Uterus (tissue), 3 donors: ENCODE measurements at regions not wholly inside any gene's neighbourhood (a gene's known extent, or its start where the extent isn't known, plus 50 kb on each side); places are given as distances from the start of the nearest gene placed in this dataset.
"Not testable (repeated sequence)": the region's sequence is repeated elsewhere in the genome, so short reads cannot be mapped to it uniquely, and the experiment has no call there.

Experiments
- DNase-seq, 2 donors: peaks; one replicate each; pipeline ENCODE4 v3.0.0-alpha.2; 2019 to 2020
- H3K27ac ChIP-seq, 2 donors: fragments of 200-600 bp; sonication (generic); 1 replicate in 1 of 2; 2 replicates in 1 of 2; pipeline ENCODE4 v1.5.1; 2016 to 2018
- H3K27me3 ChIP-seq, 2 donors: fragments of 200-600 bp; sonication (generic); one replicate each; pipeline ENCODE4 v1.5.1; 2018 to 2019; ENCODE audit warnings: control low read depth in 1 of 2
- H3K36me3 ChIP-seq, 2 donors: fragments of 200-600 bp; sonication (generic); one replicate each; pipeline ENCODE4 v1.5.1; 2019; ENCODE audit warnings: control low read depth in 1 of 2
- H3K4me1 ChIP-seq, 2 donors: fragments of 200-600 bp; sonication (generic); one replicate each; pipeline ENCODE4 v1.5.1; 2018 to 2019; ENCODE audit warnings: control low read depth in 1 of 2
- H3K4me3 ChIP-seq, 2 donors: fragments of 200-600 bp; sonication (generic); 1 replicate in 1 of 2; 2 replicates in 1 of 2; pipeline ENCODE4 v1.5.1; 2018 to 2019; ENCODE audit warnings: mild to moderate bottlenecking in 1 of 2
- H3K9me3 ChIP-seq, 2 donors: fragments of 200-600 bp; sonication (generic); one replicate each; pipeline ENCODE4 v1.5.1; 2019; ENCODE audit warnings: control low read depth in 1 of 2
- POLR2A ChIP-seq, 2 donors: fragments of 450-650 bp; IDR thresholded peaks; one replicate each; pipeline ENCODE4 v1.6.1; 2016; ENCODE audit warnings: antibody characterized with exemption in 2 of 2, mild to moderate bottlenecking in 1 of 2, moderate library complexity in 1 of 2
- intact Hi-C: fragments of 100-400 bp; cut with DNase I; formaldehyde crosslinking; loops from one replicate; pipeline ENCODE4 v1.15.1; 2023; ENCODE audit warnings: low total_unique reads
- TF ChIP-seq, protein P1 (sequence below), 4 experiments: fragments of 200-600 bp in 2 of 4; fragments of 450-650 bp in 2 of 4; sonication (generic) in 2 of 4; IDR thresholded peaks; one replicate each; pipeline ENCODE4 v1.5.1; 2016 to 2019; ENCODE audit warnings: antibody characterized with exemption in 4 of 4, mild to moderate bottlenecking in 2 of 4, moderate library complexity in 1 of 4
- donor health status: DM: yes; HTN: yes; CAD: no.

DNA sequence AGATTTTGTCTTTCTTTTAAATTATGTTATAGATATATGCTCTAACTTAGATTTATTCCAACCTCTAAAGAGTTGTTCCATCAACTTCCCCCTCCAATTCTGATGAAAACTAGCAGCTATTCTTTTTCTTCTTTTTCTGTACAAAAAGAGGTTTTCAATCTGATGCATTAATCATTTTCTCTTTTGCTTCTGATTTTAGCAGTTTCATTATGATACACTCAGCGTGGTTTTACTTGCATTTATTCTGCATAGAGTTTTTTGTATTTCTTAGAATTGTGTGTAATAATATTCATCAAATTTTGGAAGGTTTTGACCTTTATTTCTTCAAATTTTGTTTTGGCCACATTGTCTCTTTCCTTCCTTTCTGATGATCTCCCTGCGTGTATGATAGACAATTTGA, 968.1 kb upstream of the CDH18 start:
- no peaks in the 10 kb centered on the region for H3K4me1 ChIP-seq
- DNase-seq, result no peak
- TF ChIP-seq, protein P1, sequence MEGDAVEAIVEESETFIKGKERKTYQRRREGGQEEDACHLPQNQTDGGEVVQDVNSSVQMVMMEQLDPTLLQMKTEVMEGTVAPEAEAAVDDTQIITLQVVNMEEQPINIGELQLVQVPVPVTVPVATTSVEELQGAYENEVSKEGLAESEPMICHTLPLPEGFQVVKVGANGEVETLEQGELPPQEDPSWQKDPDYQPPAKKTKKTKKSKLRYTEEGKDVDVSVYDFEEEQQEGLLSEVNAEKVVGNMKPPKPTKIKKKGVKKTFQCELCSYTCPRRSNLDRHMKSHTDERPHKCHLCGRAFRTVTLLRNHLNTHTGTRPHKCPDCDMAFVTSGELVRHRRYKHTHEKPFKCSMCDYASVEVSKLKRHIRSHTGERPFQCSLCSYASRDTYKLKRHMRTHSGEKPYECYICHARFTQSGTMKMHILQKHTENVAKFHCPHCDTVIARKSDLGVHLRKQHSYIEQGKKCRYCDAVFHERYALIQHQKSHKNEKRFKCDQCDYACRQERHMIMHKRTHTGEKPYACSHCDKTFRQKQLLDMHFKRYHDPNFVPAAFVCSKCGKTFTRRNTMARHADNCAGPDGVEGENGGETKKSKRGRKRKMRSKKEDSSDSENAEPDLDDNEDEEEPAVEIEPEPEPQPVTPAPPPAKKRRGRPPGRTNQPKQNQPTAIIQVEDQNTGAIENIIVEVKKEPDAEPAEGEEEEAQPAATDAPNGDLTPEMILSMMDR (IDR thresholded peaks at IDR 0.05), result no peak
- TF ChIP-seq POLR2A (IDR thresholded peaks at IDR 0.05), result no peak
- H3K4me3 ChIP-seq, result no peak overlapping the region
- no peaks in the 10 kb centered on the region for H3K9me3 ChIP-seq
- no peak overlapping the region for H3K27ac ChIP-seq
- intact Hi-C loops, result no loop called here
- no peaks in the 10 kb centered on the region for H3K36me3 ChIP-seq
- H3K27me3 ChIP-seq, result no peaks in the 10 kb centered on the region

DNA sequence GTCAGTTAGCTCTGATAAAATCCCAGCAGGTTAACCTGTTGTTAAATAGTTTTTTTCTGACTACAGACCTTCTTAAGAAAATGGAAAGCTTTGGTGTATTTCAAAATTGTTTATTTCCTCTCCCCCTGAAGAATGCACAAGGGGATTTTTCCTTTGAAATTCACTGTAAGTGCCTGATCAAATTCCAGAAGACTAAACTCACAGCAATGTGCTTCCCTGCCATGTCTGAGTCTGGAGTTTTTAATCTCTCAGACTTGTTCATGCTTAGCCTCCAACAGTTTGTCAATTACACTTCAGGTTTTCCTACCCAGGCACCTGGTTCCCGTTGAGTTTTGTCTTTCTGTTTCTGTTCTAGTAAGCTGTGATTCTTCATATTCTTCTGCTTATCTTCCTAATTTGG, 961.6 kb upstream of the CDH18 start:
- Histone ChIP-seq H3K4me1 (no peaks in the 10 kb centered on the region), H3K36me3 (no peaks in the 10 kb centered on the region), H3K27me3 (no peaks in the 10 kb centered on the region), H3K27ac (no peak overlapping the region), H3K9me3 (no peaks in the 10 kb centered on the region), H3K4me3 (no peak overlapping the region)
- no peak for DNase-seq
- no peak for TF ChIP-seq POLR2A (IDR thresholded peaks at IDR 0.05)
- TF ChIP-seq, protein P1 (IDR thresholded peaks at IDR 0.05), result no peak
- intact Hi-C loops, result no loop called here

DNA sequence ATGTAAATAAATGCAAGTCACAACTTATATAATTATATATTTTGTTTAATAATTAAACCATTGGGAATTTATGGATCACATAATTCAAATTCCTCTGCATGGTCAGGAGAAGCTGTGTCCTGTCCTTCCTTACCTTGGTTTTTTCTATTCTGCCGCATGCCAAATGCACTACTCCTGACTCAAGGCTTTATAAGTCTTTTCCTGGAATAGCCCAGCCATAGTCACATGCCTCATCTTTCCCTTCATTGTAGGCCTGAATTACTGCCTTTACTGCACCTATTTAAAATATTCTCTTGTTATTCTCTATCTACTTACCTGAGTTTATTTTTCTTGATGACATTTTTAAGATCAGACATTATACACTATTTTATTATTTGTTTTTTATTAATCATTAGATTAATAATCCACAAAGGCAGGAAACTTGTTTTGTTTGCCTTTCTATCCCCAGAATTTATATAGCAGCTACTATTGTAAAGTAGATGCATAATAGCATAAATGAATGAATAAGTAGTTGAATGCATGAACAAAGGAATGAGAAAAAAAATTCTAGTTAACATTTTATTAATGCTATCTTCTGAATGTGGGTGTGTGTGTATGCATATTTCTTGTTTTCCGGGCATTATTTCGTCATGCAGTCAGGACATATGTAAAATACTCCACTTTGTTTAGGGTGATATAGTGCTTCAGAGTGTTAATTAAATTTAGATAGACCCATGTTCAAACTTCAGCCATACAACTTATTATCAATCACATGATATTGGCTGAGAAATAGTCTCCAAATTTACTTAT, 955.4 kb upstream of the CDH18 start:
- H3K27me3 ChIP-seq, H3K36me3 ChIP-seq, H3K4me3 ChIP-seq, H3K9me3 ChIP-seq, intact Hi-C loops, H3K27ac ChIP-seq, DNase-seq, H3K4me1 ChIP-seq: not testable (repeated sequence)

DNA sequence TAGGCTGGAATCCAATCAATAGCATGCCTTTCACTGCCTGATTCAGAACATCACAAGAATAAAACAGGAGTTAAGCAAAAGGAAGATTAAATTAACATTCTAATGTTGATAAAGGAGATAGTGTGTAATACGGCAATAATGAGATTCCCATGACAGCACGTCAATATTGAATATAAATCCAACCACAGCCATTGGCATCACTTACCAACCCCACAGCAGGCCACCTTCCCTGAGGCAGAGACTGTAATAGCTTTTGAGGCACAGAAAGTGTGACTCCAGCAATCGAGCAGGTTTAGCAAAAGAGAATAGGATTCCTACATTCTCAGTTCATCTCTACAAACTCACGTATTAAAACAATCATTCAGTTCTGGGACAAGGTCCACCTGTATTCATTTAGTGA, 954.6 kb upstream of the CDH18 start:
- intact Hi-C loops, result not testable (repeated sequence)

DNA sequence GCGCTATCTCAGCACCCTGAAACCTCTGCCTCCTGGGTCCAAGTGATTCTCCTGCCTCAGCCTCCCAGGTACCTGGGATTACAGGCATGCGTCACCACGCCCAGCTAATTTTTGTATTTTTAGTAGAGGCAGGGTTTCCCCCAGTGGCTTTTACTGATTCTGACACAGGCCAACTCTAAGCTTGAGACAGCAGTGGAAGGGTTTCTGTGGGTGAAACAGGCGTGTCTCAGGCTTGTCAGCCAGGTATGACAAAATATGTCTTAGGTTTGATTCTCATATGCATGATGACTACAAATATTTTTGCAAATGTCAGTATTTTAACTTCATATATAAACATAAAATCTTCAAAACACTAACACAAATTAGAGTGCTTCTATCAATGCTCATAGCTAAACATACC, 952.8 kb upstream of the CDH18 start:
- DNase-seq, H3K4me3 ChIP-seq, H3K27me3 ChIP-seq: not testable (repeated sequence)

More for the DNA sequence above, 954.6 kb upstream of the CDH18 start:
- not testable (repeated sequence) for H3K27me3 ChIP-seq, H3K27ac ChIP-seq, H3K36me3 ChIP-seq, H3K9me3 ChIP-seq, H3K4me3 ChIP-seq, H3K4me1 ChIP-seq, DNase-seq

DNA sequence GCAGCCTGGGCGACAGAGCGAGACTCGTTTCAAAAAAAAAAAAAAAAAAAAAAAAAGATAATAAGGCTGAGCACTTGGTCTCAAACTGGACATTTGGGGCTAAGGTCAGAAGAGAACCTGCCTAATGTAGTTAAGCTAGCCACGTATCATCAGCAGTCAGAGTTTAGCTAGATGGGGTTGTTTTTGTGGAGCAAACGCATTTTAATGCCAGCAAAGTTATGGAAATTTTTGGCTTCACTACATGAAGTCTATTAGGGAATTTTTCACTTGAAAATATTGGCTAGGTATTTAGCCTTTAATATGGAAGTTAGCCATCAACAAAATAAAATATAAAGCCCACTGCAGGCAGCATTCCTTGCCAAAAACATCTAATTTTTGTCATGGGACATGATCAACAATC, 902.9 kb upstream of the CDH18 start:
- H3K27me3 ChIP-seq, H3K27ac ChIP-seq, intact Hi-C loops, H3K36me3 ChIP-seq, H3K4me1 ChIP-seq, DNase-seq, H3K9me3 ChIP-seq, H3K4me3 ChIP-seq: not testable (repeated sequence)

More for the DNA sequence above, 952.8 kb upstream of the CDH18 start:
- H3K27ac ChIP-seq, H3K36me3 ChIP-seq, H3K4me1 ChIP-seq, intact Hi-C loops, H3K9me3 ChIP-seq: not testable (repeated sequence)

DNA sequence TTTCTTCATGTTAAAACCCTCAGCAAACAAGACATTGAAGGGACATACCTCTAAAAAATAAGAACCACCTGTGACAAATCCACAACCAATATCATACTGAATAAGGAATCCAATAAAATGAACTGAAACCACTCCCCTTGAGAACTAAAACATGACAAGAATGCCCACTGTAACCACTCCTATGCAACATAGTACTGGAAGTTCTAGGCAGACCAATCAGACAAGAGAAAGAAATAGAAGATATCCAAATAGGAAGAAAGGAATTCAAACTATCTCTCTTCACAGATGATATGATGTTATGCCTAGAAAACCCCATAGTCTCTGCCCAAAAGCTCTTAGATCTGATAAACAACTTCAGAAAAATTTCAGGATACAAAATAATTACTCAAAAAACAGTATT, 887.7 kb upstream of the CDH18 start:
- H3K4me3 ChIP-seq, H3K36me3 ChIP-seq, H3K27ac ChIP-seq, DNase-seq, H3K27me3 ChIP-seq, H3K4me1 ChIP-seq, intact Hi-C loops, H3K9me3 ChIP-seq: not testable (repeated sequence)

DNA sequence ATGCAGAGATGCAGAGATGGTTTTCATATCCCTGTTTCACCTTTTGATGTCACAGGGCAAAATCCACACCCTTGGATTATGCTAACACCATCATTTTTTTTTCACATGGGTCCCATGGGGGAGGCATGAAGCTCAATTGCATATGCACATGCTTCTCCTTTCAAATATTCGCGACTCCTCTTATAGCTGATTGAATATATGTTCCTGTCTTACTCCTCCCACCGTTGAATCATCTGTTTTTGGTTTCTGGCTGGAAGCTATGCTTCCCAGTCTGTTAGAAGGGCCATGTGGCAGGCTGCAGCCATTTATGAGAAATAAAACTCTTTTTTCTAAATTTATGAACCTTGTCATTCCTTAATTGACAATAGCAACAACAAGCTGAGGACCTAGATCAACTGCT, 877.9 kb upstream of the CDH18 start:
- H3K9me3 ChIP-seq, H3K36me3 ChIP-seq, DNase-seq, H3K27me3 ChIP-seq, H3K27ac ChIP-seq, H3K4me1 ChIP-seq, intact Hi-C loops, H3K4me3 ChIP-seq: not testable (repeated sequence)
